Smooth muscle cell (in vitro differentiated cells): ENCODE measurements at regions not wholly inside any gene's neighbourhood (a gene's known extent, or its start where the extent isn't known, plus 50 kb on each side); places are given as distances from the start of the nearest gene placed in this dataset.

Experiments
- DNase-seq: peaks from one replicate; lab custom pipeline; 2025; ENCODE audit not compliant: unreplicated experiment; lab: John Stamatoyannopoulos, UW
- H2AFZ ChIP-seq: fragments of 200-600 bp; sonication (generic); 2 replicates; pipeline ENCODE4 v1.6.0; 2016; ENCODE audit warnings: antibody characterized with exemption, low read depth, mild to moderate bottlenecking
- H3F3A ChIP-seq: fragments of 200-600 bp; sonication (generic); 2 replicates; pipeline ENCODE4 v1.6.0; 2017; ENCODE audit warnings: antibody characterized with exemption, low read depth
- H3K27ac ChIP-seq: fragments of 200-600 bp; sonication (generic); 2 replicates; pipeline ENCODE4 v1.5.1; 2016; ENCODE audit warnings: low read depth, mild to moderate bottlenecking
- H3K27me3 ChIP-seq: fragments of 200-600 bp; sonication (generic); 2 replicates; pipeline ENCODE4 v1.6.1; 2016; ENCODE audit warnings: low read depth, mild to moderate bottlenecking
- H3K36me3 ChIP-seq: fragments of 200-600 bp; sonication (generic); 2 replicates; pipeline ENCODE4 v1.5.1; 2016; ENCODE audit warnings: low read depth
- H3K4me1 ChIP-seq: fragments of 200-600 bp; sonication (generic); 2 replicates; pipeline ENCODE4 v1.5.1; 2016; ENCODE audit warnings: low read depth
- H3K4me2 ChIP-seq: fragments of 200-600 bp; sonication (generic); 2 replicates; pipeline ENCODE4 v1.6.0; 2016; ENCODE audit warnings: mild to moderate bottlenecking
- H3K4me3 ChIP-seq: fragments of 200-600 bp; sonication (generic); 2 replicates; pipeline ENCODE4 v1.5.1; 2016; ENCODE audit warnings: mild to moderate bottlenecking
- H3K79me2 ChIP-seq: fragments of 200-600 bp; sonication (generic); 2 replicates; pipeline ENCODE4 v1.6.0; 2016; ENCODE audit warnings: low read depth, mild to moderate bottlenecking
- H3K9ac ChIP-seq: fragments of 200-600 bp; sonication (generic); 2 replicates; pipeline ENCODE4 v1.6.0; 2016; ENCODE audit warnings: low read depth
- H3K9me3 ChIP-seq: fragments of 200-600 bp; sonication (generic); replicated peaks from 2 replicates; pipeline ENCODE4 v1.5.1; 2016; ENCODE audit warnings: low read depth
- H4K20me1 ChIP-seq: fragments of 200-600 bp; sonication (generic); 2 replicates; pipeline ENCODE4 v1.6.0; 2016; ENCODE audit warnings: low read depth
- CTCF ChIP-seq: fragments of 200-600 bp; sonication (generic); IDR thresholded peaks from 2 replicates; pipeline ENCODE4 v1.5.1; 2017; ENCODE audit warnings: borderline replicate concordance, mild to moderate bottlenecking, antibody characterized with exemption; ENCODE audit not compliant: insufficient read depth, poor library complexity, severe bottlenecking
- WGBS: methylation state at CpG from one replicate; pipeline ENCODE4 v1.1.7; 2016; ENCODE audit warnings: low lambda C conversion rate; 5-methylcytosine and 5-hydroxymethylcytosine counted together

GRCh38 chr1:108036796-108037562, 72.0 kb upstream of the VAV3 start:
- Histone ChIP-seq H3K9me3 (no peaks in the 10 kb centered on the region), H3K79me2 (no peaks in the 10 kb centered on the region), H3K27me3 (peaks cover 69% of the 10 kb centered on the region), H2AFZ (no peak overlapping the region), H3K4me3 (no peak overlapping the region), H3K4me2 (no peak overlapping the region), H3K9ac (no peak overlapping the region), H3K36me3 (no peaks in the 10 kb centered on the region), H3K27ac (no peak overlapping the region), H3F3A (no peaks in the 10 kb centered on the region), H4K20me1 (no peaks in the 10 kb centered on the region), H3K4me1 (no peaks in the 10 kb centered on the region)
- DNase-seq, result no peak
- 85% methylated on average over 3 of the region's 3 CpGs for WGBS
- no peak for TF ChIP-seq CTCF

- Histone ChIP-seq H2AFZ (no peak overlapping the region), H3K9ac (no peak overlapping the region), H3K4me1 (no peaks in the 10 kb centered on the region), H3K27ac (no peak overlapping the region), H3K4me3 (no peak overlapping the region), H3F3A (no peaks in the 10 kb centered on the region), H3K36me3 (no peaks in the 10 kb centered on the region), H4K20me1 (no peaks in the 10 kb centered on the region), H3K4me2 (no peak overlapping the region), H3K27me3 (peaks cover 65% of the 10 kb centered on the region), H3K79me2 (no peaks in the 10 kb centered on the region), H3K9me3 (no peaks in the 10 kb centered on the region)
- no peak for DNase-seq
- WGBS, result 71% methylated on average over 1 of the region's 1 CpG
- TF ChIP-seq CTCF, result no peak
Observed at GRCh38 chr1:108034396-108034795, 69.4 kb upstream of the VAV3 start.

GRCh38 chr1:108033550-108033951, 68.6 kb upstream of the VAV3 start:
- no peaks in the 10 kb centered on the region for H3K9me3 ChIP-seq
- no peaks in the 10 kb centered on the region for H3K4me1 ChIP-seq
- H3K27me3 ChIP-seq, result peaks cover 67% of the 10 kb centered on the region
- 98% methylated on average over 2 of the region's 2 CpGs for WGBS
- no peak for TF ChIP-seq CTCF
- H3K4me2 ChIP-seq, result no peak overlapping the region
- no peak overlapping the region for H3K9ac ChIP-seq
- no peaks in the 10 kb centered on the region for H4K20me1 ChIP-seq
- H3K27ac ChIP-seq, result no peak overlapping the region
- no peaks in the 10 kb centered on the region for H3K79me2 ChIP-seq
- no peaks in the 10 kb centered on the region for H3K36me3 ChIP-seq
- no peak for DNase-seq
- H2AFZ ChIP-seq, result no peak overlapping the region
- no peaks in the 10 kb centered on the region for H3F3A ChIP-seq
- no peak overlapping the region for H3K4me3 ChIP-seq

- no peak overlapping the region for H3K4me2 ChIP-seq
- no peak overlapping the region for H3K27ac ChIP-seq
- H3K9ac ChIP-seq, result no peak overlapping the region
- H3K36me3 ChIP-seq, result no peaks in the 10 kb centered on the region
- no peaks in the 10 kb centered on the region for H4K20me1 ChIP-seq
- no peak overlapping the region for H3K4me3 ChIP-seq
- H3K4me1 ChIP-seq, result no peaks in the 10 kb centered on the region
- H2AFZ ChIP-seq, result no peak overlapping the region
- DNase-seq, result no peak
- H3K79me2 ChIP-seq, result no peaks in the 10 kb centered on the region
- 74% methylated on average over 1 of the region's 1 CpG for WGBS
- no peaks in the 10 kb centered on the region for H3K9me3 ChIP-seq
- no peak for TF ChIP-seq CTCF
- H3F3A ChIP-seq, result no peaks in the 10 kb centered on the region
- H3K27me3 ChIP-seq, result peaks cover 54% of the 10 kb centered on the region
Observed at GRCh38 chr1:108028841-108029388, 63.9 kb upstream of the VAV3 start.
